Keratinocyte (primary cell): ENCODE measurements at regions not wholly inside any gene's neighbourhood (a gene's known extent, or its start where the extent isn't known, plus 50 kb on each side); places are given as distances from the start of the nearest gene placed in this dataset.
A peak's percentile ranks its signal among the peaks of the same experiment; 100 is the strongest.

ENCODE experiments used
- DNase-seq: peaks from one replicate; pipeline ENCODE4 v3.0.0-alpha.2; 2011; ENCODE audit warnings: low read depth, missing footprints, low spot score
- FAIRE-seq: peaks from 2 replicates; lab custom pipeline; 2011; peaks lifted over from hg19 to GRCh38; lab: Jason Lieb, UNC
- H2AFZ ChIP-seq: 2 replicates; pipeline ENCODE4 v1.6.0; 2012; ENCODE audit warnings: low read length, control low read depth, inconsistent platforms; ENCODE audit not compliant: control insufficient read depth
- H3K27ac ChIP-seq: 2 replicates; pipeline ENCODE4 v1.5.1; 2011; ENCODE audit warnings: low read length; ENCODE audit not compliant: control insufficient read depth, insufficient read depth
- H3K27me3 ChIP-seq: 3 replicates; pipeline ENCODE4 v1.6.0; 2011; ENCODE audit warnings: low read length; ENCODE audit not compliant: control insufficient read depth, insufficient read depth; ENCODE audit errors: extremely low read depth
- H3K36me3 ChIP-seq, 2 experiments: 2 replicates in 1 of 2; 3 replicates in 1 of 2; pipeline ENCODE4 v1.5.1; 2011; ENCODE audit warnings: low read length in 2 of 2, mild to moderate bottlenecking in 1 of 2; ENCODE audit not compliant: control insufficient read depth in 2 of 2, insufficient read depth in 2 of 2; ENCODE audit errors: extremely low read depth in 1 of 2
- H3K4me1 ChIP-seq: 3 replicates; pipeline ENCODE4 v1.5.1; 2011; ENCODE audit warnings: low read length; ENCODE audit not compliant: control insufficient read depth, insufficient read depth; ENCODE audit errors: extremely low read depth
- H3K4me2 ChIP-seq: 3 replicates; pipeline ENCODE4 v1.6.0; 2011; ENCODE audit warnings: low read depth, low read length; ENCODE audit not compliant: control insufficient read depth, insufficient read depth; ENCODE audit errors: extremely low read depth
- H3K4me3 ChIP-seq, 3 experiments: fragments of 200-600 bp in 1 of 3; sonication (generic) in 1 of 3; 2 replicates in 2 of 3; 3 replicates in 1 of 3; pipeline ENCODE4 v1.5.1; 2011 to 2016; ENCODE audit warnings: low read length in 3 of 3, mild to moderate bottlenecking in 3 of 3, control low read depth in 2 of 3, inconsistent platforms in 1 of 3, low read depth in 1 of 3, mixed read lengths in 1 of 3, mixed run types in 1 of 3, moderate library complexity in 1 of 3; ENCODE audit not compliant: control insufficient read depth in 2 of 3, insufficient read depth in 2 of 3; ENCODE audit errors: extremely low read depth in 1 of 3
- H3K79me2 ChIP-seq: 2 replicates; pipeline ENCODE4 v1.6.0; 2012; ENCODE audit warnings: low read length; ENCODE audit not compliant: control insufficient read depth, insufficient read depth
- H3K9ac ChIP-seq: 3 replicates; pipeline ENCODE4 v1.6.0; 2011; ENCODE audit warnings: low read length; ENCODE audit not compliant: control insufficient read depth, insufficient read depth; ENCODE audit errors: extremely low read depth
- H3K9me1 ChIP-seq: 3 replicates; pipeline ENCODE4 v1.6.0; 2011; ENCODE audit warnings: low read length; ENCODE audit not compliant: control insufficient read depth, insufficient read depth; ENCODE audit errors: extremely low read depth
- H3K9me3 ChIP-seq: 2 replicates; pipeline ENCODE4 v1.5.1; 2012; ENCODE audit warnings: low read depth, low read length; ENCODE audit not compliant: control insufficient read depth
- H4K20me1 ChIP-seq: 3 replicates; pipeline ENCODE4 v1.6.0; 2011; ENCODE audit warnings: low read length; ENCODE audit not compliant: control insufficient read depth, insufficient read depth; ENCODE audit errors: extremely low read depth
- EZH2 ChIP-seq: IDR thresholded peaks from one replicate; pipeline ENCODE4 v1.6.1; 2012; ENCODE audit warnings: inconsistent platforms, mild to moderate bottlenecking, low read length, moderate library complexity
- dilution Hi-C: fragments of 300-500 bp; cut with MboI; formaldehyde crosslinking; loops from one replicate; pipeline ENCODE4 v1.7.0; 2020; ENCODE audit warnings: low sequenced_read_pairs; ENCODE audit not compliant: extremely low pct_ligation_motif_present
- TF ChIP-seq, protein P1 (sequence below), 3 experiments: IDR thresholded peaks in 1 of 3; conservative IDR thresholded peaks in 1 of 3; optimal IDR thresholded peaks in 1 of 3; 2 replicates in 2 of 3; 3 replicates in 1 of 3; pipeline versions ENCODE3 to v1.5.1; 2011; ENCODE audit warnings: low read length in 3 of 3, mild to moderate bottlenecking in 3 of 3, moderate library complexity in 2 of 3, control low read depth in 1 of 3, inconsistent platforms in 1 of 3; ENCODE audit not compliant: insufficient read depth in 2 of 3; ENCODE audit errors: extremely low read depth in 1 of 3

DNA sequence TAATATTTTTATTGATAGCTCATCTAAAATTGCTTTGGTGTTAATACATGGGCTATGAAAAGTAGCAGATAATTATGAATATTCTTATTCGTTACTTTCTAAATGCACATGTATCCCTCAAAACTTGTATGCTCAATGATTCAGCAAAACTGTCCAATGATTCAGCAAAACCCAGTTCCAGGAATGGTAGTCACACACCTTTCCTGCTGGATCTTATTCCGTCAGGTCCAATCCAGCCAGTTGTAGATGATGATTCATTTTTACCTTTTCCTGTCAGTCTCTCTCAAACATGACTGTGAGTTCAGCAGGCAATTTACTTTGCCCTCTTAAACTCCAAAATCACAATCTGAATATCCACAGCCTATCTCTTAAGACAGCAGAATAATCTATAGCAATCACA, 1082.6 kb downstream of the EFNB2 start:
- Histone ChIP-seq H4K20me1 (no peaks in the 10 kb centered on the region), H3K4me2 (no peak overlapping the region), H3K4me1 (peaks cover 7% of the 10 kb centered on the region), H2AFZ (peak overlapping the region; percentile 34), H3K9ac (no peak overlapping the region), H3K36me3 (no peaks in the 10 kb centered on the region), H3K27ac (peak overlapping the region; percentile 51), H3K27me3 (no peaks in the 10 kb centered on the region), H3K79me2 (no peaks in the 10 kb centered on the region), H3K9me1 (no peaks in the 10 kb centered on the region), H3K9me3 (no peaks in the 10 kb centered on the region), H3K4me3 (no peak overlapping the region)
- peak; percentile 71 for FAIRE-seq
- TF ChIP-seq EZH2: no peak
- TF ChIP-seq, protein P1, sequence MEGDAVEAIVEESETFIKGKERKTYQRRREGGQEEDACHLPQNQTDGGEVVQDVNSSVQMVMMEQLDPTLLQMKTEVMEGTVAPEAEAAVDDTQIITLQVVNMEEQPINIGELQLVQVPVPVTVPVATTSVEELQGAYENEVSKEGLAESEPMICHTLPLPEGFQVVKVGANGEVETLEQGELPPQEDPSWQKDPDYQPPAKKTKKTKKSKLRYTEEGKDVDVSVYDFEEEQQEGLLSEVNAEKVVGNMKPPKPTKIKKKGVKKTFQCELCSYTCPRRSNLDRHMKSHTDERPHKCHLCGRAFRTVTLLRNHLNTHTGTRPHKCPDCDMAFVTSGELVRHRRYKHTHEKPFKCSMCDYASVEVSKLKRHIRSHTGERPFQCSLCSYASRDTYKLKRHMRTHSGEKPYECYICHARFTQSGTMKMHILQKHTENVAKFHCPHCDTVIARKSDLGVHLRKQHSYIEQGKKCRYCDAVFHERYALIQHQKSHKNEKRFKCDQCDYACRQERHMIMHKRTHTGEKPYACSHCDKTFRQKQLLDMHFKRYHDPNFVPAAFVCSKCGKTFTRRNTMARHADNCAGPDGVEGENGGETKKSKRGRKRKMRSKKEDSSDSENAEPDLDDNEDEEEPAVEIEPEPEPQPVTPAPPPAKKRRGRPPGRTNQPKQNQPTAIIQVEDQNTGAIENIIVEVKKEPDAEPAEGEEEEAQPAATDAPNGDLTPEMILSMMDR (optimal IDR thresholded peaks at IDR 0.05 in 1 of 3, IDR thresholded peaks at IDR 0.05 in 1 of 3, conservative IDR thresholded peaks at IDR 0.05 in 1 of 3; ENCODE audit: extremely low read depth in 1 of 3, insufficient read depth in 2 of 3, low read length in 3 of 3): no peak
- peak; percentile 21 for DNase-seq
- dilution Hi-C loops: no loop called here

DNA sequence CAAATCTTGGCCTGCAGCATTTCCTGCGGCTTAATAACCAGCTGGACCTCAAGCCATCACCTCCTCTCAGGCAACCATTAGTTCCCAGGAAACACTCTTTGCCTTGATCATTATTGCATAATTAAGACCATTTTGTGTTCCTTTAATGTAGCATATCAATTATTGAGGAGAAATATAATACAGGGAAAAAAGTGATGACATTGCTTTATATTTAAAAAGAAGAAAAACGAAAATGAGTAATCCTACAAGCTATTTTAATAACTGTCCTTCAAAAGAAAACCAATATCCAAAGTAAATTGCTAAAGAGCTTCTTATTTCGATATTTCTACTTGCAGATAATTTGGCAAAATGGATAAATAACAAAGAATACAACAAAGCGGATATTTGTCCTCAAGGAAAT, 1084.7 kb downstream of the EFNB2 start:
- Histone ChIP-seq H3K9me1 (no peaks in the 10 kb centered on the region), H3K9me3 (no peaks in the 10 kb centered on the region), H3K9ac (no peak overlapping the region), H3K36me3 (no peaks in the 10 kb centered on the region), H3K4me1 (peaks cover 7% of the 10 kb centered on the region), H3K4me2 (no peak overlapping the region), H3K27me3 (no peaks in the 10 kb centered on the region), H3K79me2 (no peaks in the 10 kb centered on the region), H3K4me3 (no peak overlapping the region), H2AFZ (no peak overlapping the region), H4K20me1 (no peaks in the 10 kb centered on the region), H3K27ac (no peak overlapping the region)
- dilution Hi-C loops: no loop called here
- no peak for TF ChIP-seq EZH2
- TF ChIP-seq, protein P1 (optimal IDR thresholded peaks at IDR 0.05 in 1 of 3, IDR thresholded peaks at IDR 0.05 in 1 of 3, conservative IDR thresholded peaks at IDR 0.05 in 1 of 3; ENCODE audit: extremely low read depth in 1 of 3, insufficient read depth in 2 of 3, low read length in 3 of 3): no peak
- FAIRE-seq (no peak), DNase-seq (no peak)
